HL-60 (cell line): ENCODE measurements at regions not wholly inside any gene's neighbourhood (a gene's known extent, or its start where the extent isn't known, plus 50 kb on each side); places are given as distances from the start of the nearest gene placed in this dataset.

Experiments
- DNase-seq, 2 experiments: peaks; one replicate each; pipeline ENCODE4 v3.0.0-alpha.2; 2010 to 2020; ENCODE audit warnings: low read depth in 1 of 2, low spot score in 1 of 2
- H3K27ac ChIP-seq: fragments of 250-450 bp; sonication (Bioruptor Pico); replicated peaks from 2 replicates; pipeline ENCODE4 v1.5.1; 2020; ENCODE audit warnings: mild to moderate bottlenecking, moderate library complexity
- H3K27me3 ChIP-seq: fragments of 250-450 bp; sonication (Bioruptor Pico); 2 replicates; pipeline ENCODE4 v1.5.1; 2021; ENCODE audit warnings: mild to moderate bottlenecking, moderate library complexity; ENCODE audit not compliant: insufficient read depth, poor library complexity, severe bottlenecking
- H3K4me3 ChIP-seq: replicated peaks from 2 replicates; pipeline ENCODE4 v1.5.1; 2011; ENCODE audit warnings: mild to moderate bottlenecking, control low read depth, low read length; ENCODE audit not compliant: insufficient read depth
- CTCF ChIP-seq: IDR thresholded peaks from one replicate; pipeline ENCODE4 v1.5.1; 2011; ENCODE audit warnings: low read length, control low read depth, inconsistent platforms; ENCODE audit not compliant: insufficient read depth
- GABPA ChIP-seq: IDR thresholded peaks from 2 replicates; pipeline ENCODE4 v1.6.1; 2012; ENCODE audit warnings: low read depth
- POLR2AphosphoS5 ChIP-seq: IDR thresholded peaks from 2 replicates; pipeline ENCODE4 v1.6.1; 2012; ENCODE audit warnings: low read depth
- REST ChIP-seq: IDR thresholded peaks from 2 replicates; pipeline ENCODE4 v1.6.1; 2012; ENCODE audit warnings: low read depth; ENCODE audit not compliant: insufficient replicate concordance
- SPI1 ChIP-seq: IDR thresholded peaks from 2 replicates; pipeline ENCODE4 v1.6.1; 2012; ENCODE audit warnings: low read depth, mild to moderate bottlenecking, borderline replicate concordance

GRCh38 chr1:67626090-67626860, 58.7 kb upstream of the GADD45A start:
- TF ChIP-seq SPI1 (no peak), CTCF (no peak), REST (no peak), GABPA (no peak), POLR2AphosphoS5 (no peak)
- no peak for DNase-seq

GRCh38 chr1:67626861-67627235, 58.2 kb upstream of the GADD45A start:
- H3K4me3 ChIP-seq, result no peak overlapping the region
- TF ChIP-seq REST (no peak), SPI1 (no peak), GABPA (no peak), POLR2AphosphoS5 (no peak), CTCF (no peak)
- no peak overlapping the region for H3K27ac ChIP-seq

More at GRCh38 chr1:67626090-67626860, 58.7 kb upstream of the GADD45A start:
- no peak overlapping the region for H3K4me3 ChIP-seq
- H3K27ac ChIP-seq, result no peak overlapping the region
- H3K27me3 ChIP-seq, result no peaks in the 10 kb centered on the region

GRCh38 chr1:67627336-67627735, 57.7 kb upstream of the GADD45A start:
- Histone ChIP-seq H3K27me3 (no peaks in the 10 kb centered on the region), H3K27ac (no peak overlapping the region), H3K4me3 (no peak overlapping the region)
- TF ChIP-seq POLR2AphosphoS5 (no peak), REST (no peak), GABPA (no peak), SPI1 (no peak), CTCF (no peak)
- DNase-seq, result no peak

More at GRCh38 chr1:67626861-67627235, 58.2 kb upstream of the GADD45A start:
- no peaks in the 10 kb centered on the region for H3K27me3 ChIP-seq
- no peak for DNase-seq
